Omental fat pad (tissue), 3 donors: ENCODE measurements at regions not wholly inside any gene's neighbourhood (a gene's known extent, or its start where the extent isn't known, plus 50 kb on each side); places are given as distances from the start of the nearest gene placed in this dataset.

Experiments used
- ATAC-seq: fragments of 150-250 bp; one replicate; pipeline ENCODE4 v1.9.1; 2016; ENCODE audit warnings: mild to moderate bottlenecking, moderate library complexity; ENCODE audit not compliant: low FRiP score
- DNase-seq: peaks from one replicate; pipeline ENCODE4 v3.0.0-alpha.2; 2019; ENCODE audit warnings: low spot score
- TF ChIP-seq, protein P1 (sequence below), 3 donors: fragments of 450-650 bp; IDR thresholded peaks; one replicate each; pipeline ENCODE4 v1.5.1; 2016 to 2017; ENCODE audit warnings: antibody characterized with exemption in 3 of 3, mild to moderate bottlenecking in 3 of 3, moderate library complexity in 2 of 3

GRCh38 chr2:41066168-41066567 is 614.3 kb upstream of the SLC8A1 start:
- no peak for DNase-seq
- ATAC-seq = no peak
- TF ChIP-seq, protein P1, sequence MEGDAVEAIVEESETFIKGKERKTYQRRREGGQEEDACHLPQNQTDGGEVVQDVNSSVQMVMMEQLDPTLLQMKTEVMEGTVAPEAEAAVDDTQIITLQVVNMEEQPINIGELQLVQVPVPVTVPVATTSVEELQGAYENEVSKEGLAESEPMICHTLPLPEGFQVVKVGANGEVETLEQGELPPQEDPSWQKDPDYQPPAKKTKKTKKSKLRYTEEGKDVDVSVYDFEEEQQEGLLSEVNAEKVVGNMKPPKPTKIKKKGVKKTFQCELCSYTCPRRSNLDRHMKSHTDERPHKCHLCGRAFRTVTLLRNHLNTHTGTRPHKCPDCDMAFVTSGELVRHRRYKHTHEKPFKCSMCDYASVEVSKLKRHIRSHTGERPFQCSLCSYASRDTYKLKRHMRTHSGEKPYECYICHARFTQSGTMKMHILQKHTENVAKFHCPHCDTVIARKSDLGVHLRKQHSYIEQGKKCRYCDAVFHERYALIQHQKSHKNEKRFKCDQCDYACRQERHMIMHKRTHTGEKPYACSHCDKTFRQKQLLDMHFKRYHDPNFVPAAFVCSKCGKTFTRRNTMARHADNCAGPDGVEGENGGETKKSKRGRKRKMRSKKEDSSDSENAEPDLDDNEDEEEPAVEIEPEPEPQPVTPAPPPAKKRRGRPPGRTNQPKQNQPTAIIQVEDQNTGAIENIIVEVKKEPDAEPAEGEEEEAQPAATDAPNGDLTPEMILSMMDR (IDR thresholded peaks at IDR 0.05) = no peak

GRCh38 chr2:41068740-41069139 is 616.9 kb upstream of the SLC8A1 start:
- no peak for DNase-seq
- ATAC-seq = no peak

DNA sequence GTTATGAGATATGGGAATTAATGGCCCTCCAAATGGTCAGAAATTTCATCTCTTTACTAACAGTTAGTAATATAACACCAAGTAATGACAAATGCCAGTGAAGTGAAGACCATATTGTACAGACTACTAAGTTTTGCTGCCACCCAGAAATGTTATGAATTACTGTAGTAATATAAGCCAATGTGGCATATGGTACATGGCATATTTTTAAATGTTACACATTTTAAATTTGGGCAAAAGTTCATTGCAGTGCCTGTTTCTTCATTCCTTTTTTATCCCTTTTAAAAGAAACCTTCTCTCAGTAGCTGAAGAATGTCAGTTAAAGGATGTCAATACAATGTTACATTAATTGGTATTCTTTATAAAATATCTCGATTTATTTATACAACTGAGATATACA is 626.5 kb upstream of the SLC8A1 start:
- ATAC-seq (no peak), DNase-seq (no peak)
- TF ChIP-seq, protein P1 (IDR thresholded peaks at IDR 0.05) = no peak

More at GRCh38 chr2:41068740-41069139, 616.9 kb upstream of the SLC8A1 start:
- TF ChIP-seq, protein P1 (IDR thresholded peaks at IDR 0.05) = no peak

DNA sequence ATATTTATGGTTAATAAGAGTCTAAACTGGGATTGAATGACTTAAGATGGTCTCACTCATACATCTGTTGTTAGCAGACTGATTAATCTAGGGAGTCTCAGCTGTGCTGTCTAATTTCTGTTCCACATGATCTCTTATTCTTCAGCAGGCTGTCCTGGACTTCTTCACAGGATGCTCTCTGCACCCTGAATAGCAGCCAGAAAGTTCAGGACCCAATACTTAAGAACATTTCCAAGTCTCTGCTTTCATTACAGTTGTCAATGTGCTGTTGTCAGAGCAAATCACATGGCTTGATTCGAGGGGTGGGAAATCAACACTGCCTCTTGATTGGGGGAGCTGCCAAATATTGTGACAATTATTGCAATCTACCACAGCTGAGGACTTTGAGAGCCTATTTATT is 627.1 kb upstream of the SLC8A1 start:
- no peak for ATAC-seq
- DNase-seq = no peak
- TF ChIP-seq, protein P1 (IDR thresholded peaks at IDR 0.05) = no peak

DNA sequence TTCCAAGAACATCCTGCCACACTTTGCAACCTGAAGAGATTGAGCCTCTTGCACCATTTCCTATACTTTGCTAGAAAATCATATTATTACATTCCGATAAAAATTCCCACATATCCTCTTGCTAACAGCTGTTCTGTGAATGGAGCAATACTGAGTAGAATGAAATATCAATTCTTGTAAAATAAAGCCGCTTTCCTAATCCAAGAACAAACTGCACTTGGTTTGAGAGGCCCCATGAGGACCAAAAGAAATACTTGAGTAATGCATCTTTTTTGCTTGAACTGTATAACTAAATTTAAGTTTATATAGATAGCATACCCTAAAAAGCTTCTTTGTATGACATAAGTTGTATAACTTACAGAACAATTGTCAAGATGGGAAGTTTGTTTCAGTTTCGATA is 632.4 kb upstream of the SLC8A1 start:
- DNase-seq = no peak
- ATAC-seq = no peak
- TF ChIP-seq, protein P1 (IDR thresholded peaks at IDR 0.05) = no peak

GRCh38 chr2:41087946-41088345 is 636.1 kb upstream of the SLC8A1 start:
- ATAC-seq (no peak), DNase-seq (no peak)
- TF ChIP-seq, protein P1 (IDR thresholded peaks at IDR 0.05) = no peak

DNA sequence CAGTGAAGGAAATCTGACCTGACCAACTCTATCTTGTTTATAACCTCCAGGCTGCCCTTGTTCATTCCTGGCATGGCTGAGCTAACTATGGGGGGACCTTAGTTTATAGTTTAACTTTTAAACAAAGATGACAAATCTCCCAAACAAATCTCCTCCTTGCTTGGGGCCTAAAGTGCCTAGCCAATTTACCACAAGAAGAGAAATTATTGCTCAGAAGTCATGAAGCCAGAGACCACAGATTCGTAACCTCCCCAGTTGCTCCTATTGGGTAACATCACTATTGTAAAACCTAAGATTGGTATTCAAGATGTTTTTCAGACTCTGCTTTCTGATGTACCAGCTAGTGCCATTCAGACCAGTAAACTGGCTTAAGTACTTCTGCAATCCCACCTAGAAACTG is 649.4 kb upstream of the SLC8A1 start:
- ATAC-seq = no peak
- TF ChIP-seq, protein P1 (IDR thresholded peaks at IDR 0.05) = no peak
- DNase-seq = no peak
